Esophagus (tissue), 2 donors: ENCODE measurements at regions not wholly inside any gene's neighbourhood (a gene's known extent, or its start where the extent isn't known, plus 50 kb on each side); places are given as distances from the start of the nearest gene placed in this dataset.

Experiments used
- H3K27ac ChIP-seq, 2 donors: one replicate each; pipeline ENCODE4 v1.5.1; 2013; ENCODE audit warnings: low read depth in 2 of 2, mild to moderate bottlenecking in 2 of 2, inconsistent platforms in 1 of 2, low read length in 1 of 2, moderate library complexity in 1 of 2
- H3K27me3 ChIP-seq, 2 donors: one replicate each; pipeline ENCODE4 v1.6.1; 2013; ENCODE audit warnings: low read length in 2 of 2, control low read depth in 1 of 2, mild to moderate bottlenecking in 1 of 2; ENCODE audit not compliant: insufficient read depth in 2 of 2, control insufficient read depth in 1 of 2
- H3K36me3 ChIP-seq, 2 donors: one replicate each; pipeline ENCODE4 v1.6.1; 2013; ENCODE audit warnings: low read length in 1 of 2; ENCODE audit not compliant: control insufficient read depth in 2 of 2, insufficient read depth in 2 of 2
- H3K4me1 ChIP-seq, 2 donors: one replicate each; pipeline ENCODE4 v1.6.1; 2013; ENCODE audit warnings: low read length in 1 of 2; ENCODE audit not compliant: control insufficient read depth in 2 of 2, insufficient read depth in 2 of 2
- H3K4me3 ChIP-seq, 2 donors: one replicate each; pipeline ENCODE4 v1.5.1; 2013; ENCODE audit warnings: low read length in 2 of 2, mild to moderate bottlenecking in 2 of 2, low read depth in 1 of 2, moderate library complexity in 1 of 2
- H3K9me3 ChIP-seq, 2 donors: one replicate each; pipeline ENCODE4 v1.6.1; 2013; ENCODE audit warnings: mild to moderate bottlenecking in 2 of 2, low read depth in 1 of 2, low read length in 1 of 2, moderate library complexity in 1 of 2; ENCODE audit not compliant: control insufficient read depth in 2 of 2, insufficient read depth in 1 of 2
- WGBS, 2 donors: extraction: QIAGEN DNeasy Blood & Tissue Kit; methylation state at CpG; one replicate each; pipeline ENCODE4 v1.1.7; 2013; 5-methylcytosine and 5-hydroxymethylcytosine counted together
- donor health status: healthy with polysubstance abuse.
- donor health status: Bipolar disorder and iron deficiency.

DNA sequence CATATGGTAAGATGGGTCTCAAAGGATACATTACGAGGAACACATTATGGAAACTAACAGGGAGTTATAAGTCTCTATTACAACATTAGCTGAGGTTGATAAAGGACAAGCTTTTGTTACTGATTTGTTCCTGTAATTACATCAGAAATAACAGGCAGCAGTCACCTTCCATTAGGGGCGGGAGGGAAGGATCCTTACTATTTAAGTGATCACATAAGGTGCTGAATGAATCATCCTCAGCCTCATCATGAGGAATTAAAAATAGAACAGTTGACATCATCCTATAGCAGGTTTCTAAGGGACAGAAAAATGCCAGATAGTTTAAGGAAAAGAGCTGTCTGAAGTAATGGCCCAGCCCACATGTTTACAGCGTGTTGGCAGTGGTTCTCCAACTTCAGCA is 86.9 kb upstream of the MGAT5 start:
- Histone ChIP-seq H3K9me3 (no peaks in the 10 kb centered on the region), H3K27ac (no peak overlapping the region), H3K27me3 (no peaks in the 10 kb centered on the region), H3K4me1 (no peaks in the 10 kb centered on the region), H3K36me3 (no peaks in the 10 kb centered on the region), H3K4me3 (no peak overlapping the region)
- 94 to 95% methylated on average over 3 of the region's 3 CpGs for WGBS, 2 donors

DNA sequence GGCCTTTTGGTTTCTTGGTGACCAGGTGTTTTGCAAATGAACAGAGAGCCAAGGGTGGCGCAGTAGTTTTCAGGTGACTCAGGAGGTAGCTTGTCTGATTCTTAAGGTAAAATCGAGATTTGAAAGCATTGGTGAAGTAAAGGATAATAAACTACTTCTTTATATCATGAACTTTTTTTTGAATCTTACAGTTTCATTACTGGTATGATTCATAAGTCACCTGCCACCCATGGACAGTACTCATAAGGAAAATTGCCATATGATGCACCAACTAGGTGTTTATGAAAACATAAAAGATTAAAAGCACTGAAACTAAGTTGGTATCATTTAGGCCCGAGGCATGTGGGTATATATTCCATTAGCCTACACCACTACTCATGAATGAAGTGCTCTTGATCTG is 84.1 kb upstream of the MGAT5 start:
- peaks cover 6 to 8% of the 10 kb centered on the region in 2 donors for H3K4me1 ChIP-seq
- no peaks in the 10 kb centered on the region for H3K9me3 ChIP-seq
- no peaks in the 10 kb centered on the region for H3K27me3 ChIP-seq
- H3K27ac ChIP-seq = no peak overlapping the region
- H3K4me3 ChIP-seq = no peak overlapping the region
- 71 to 72% methylated on average over 3 of the region's 3 CpGs for WGBS, 2 donors
- H3K36me3 ChIP-seq = no peaks in the 10 kb centered on the region

DNA sequence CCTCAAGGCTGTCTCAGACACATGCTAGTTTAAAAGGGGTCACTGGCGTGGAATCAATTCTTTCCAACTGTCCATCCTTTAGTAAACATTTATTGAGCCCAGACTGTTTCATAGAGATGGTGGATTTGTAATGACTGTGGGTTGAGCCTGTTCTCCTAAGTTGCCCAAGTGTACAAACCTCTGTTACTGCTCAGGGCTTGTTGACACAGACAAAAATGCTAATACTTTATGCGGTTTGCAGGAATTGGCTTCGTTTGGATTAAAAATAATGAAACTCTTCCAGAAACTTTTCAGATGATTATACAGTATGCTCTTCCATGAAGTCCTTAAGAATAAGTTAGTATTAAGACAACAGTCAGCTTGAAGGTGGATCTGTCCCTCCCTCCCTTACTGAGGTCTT is 83.6 kb upstream of the MGAT5 start:
- H3K27ac ChIP-seq = no peak overlapping the region
- 42 to 45% methylated on average over 3 of the region's 3 CpGs for WGBS, 2 donors
- H3K27me3 ChIP-seq = no peaks in the 10 kb centered on the region
- no peak overlapping the region for H3K4me3 ChIP-seq
- H3K4me1 ChIP-seq = peaks cover 7 to 8% of the 10 kb centered on the region in 2 donors
- no peaks in the 10 kb centered on the region for H3K36me3 ChIP-seq
- H3K9me3 ChIP-seq = no peaks in the 10 kb centered on the region

DNA sequence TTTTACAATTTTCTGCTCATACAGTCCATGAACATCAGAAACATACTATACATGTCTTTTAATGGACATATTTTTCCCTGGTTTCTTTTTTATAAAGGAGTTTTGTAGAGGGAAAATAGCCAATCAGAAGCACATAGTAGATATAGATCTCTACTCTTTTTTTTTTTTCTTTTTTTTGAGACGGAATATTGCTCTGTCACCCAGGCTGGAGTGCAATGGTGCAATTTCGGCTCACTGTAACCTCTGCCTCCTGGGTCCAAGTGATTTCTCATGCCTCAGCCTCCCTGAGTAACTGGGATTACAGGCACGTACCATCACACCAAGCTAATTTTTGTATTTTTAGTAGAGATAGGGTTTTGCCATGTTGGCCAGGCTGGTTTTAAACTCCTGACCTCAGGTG is 83.2 kb upstream of the MGAT5 start:
- H3K9me3 ChIP-seq = no peaks in the 10 kb centered on the region
- no peaks in the 10 kb centered on the region for H3K27me3 ChIP-seq
- 91 to 93% methylated on average over 3 of the region's 3 CpGs for WGBS, 2 donors
- H3K4me3 ChIP-seq = no peak overlapping the region
- no peaks in the 10 kb centered on the region for H3K36me3 ChIP-seq
- H3K27ac ChIP-seq = no peak overlapping the region
- H3K4me1 ChIP-seq = peaks cover 7 to 8% of the 10 kb centered on the region in 2 donors

GRCh38 chr2:134173338-134174016 is 80.4 kb upstream of the MGAT5 start:
- Histone ChIP-seq H3K4me1 (peaks cover 8 to 9% of the 10 kb centered on the region in 2 donors), H3K9me3 (no peaks in the 10 kb centered on the region), H3K27ac (peak overlapping the region in 1 of 2 donors; percentile 55), H3K27me3 (no peaks in the 10 kb centered on the region), H3K4me3 (no peak overlapping the region), H3K36me3 (no peaks in the 10 kb centered on the region)
- 59 to 72% methylated on average over 14 of the region's 14 CpGs for WGBS, 2 donors

DNA sequence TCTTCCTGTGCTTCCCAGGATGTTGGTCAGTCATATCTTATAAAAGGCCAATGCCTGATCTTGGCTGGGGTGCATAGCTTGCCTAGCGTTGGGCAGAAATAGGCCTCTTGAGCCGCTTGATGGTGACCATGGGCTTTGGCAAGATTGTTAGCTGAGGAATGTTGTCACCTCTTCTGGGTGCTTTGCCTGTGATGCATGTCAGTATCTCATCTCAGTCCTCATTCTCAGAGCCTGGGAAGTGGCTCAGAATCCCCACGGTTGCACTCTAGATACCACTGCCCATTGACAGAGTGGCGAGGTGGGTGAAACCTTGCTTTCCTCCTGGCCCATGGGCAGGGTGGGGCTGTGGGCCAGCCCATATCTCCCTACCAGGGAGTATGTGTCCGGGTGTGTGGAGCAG is 79.2 kb upstream of the MGAT5 start:
- no peaks in the 10 kb centered on the region for H3K27me3 ChIP-seq
- no peaks in the 10 kb centered on the region for H3K9me3 ChIP-seq
- WGBS, 2 donors = 94 to 95% methylated on average over 5 of the region's 5 CpGs
- peaks cover 0 to 2% of the 10 kb centered on the region in 2 donors for H3K36me3 ChIP-seq
- peaks cover 8 to 9% of the 10 kb centered on the region in 2 donors for H3K4me1 ChIP-seq
- H3K27ac ChIP-seq = no peak overlapping the region
- no peak overlapping the region for H3K4me3 ChIP-seq

DNA sequence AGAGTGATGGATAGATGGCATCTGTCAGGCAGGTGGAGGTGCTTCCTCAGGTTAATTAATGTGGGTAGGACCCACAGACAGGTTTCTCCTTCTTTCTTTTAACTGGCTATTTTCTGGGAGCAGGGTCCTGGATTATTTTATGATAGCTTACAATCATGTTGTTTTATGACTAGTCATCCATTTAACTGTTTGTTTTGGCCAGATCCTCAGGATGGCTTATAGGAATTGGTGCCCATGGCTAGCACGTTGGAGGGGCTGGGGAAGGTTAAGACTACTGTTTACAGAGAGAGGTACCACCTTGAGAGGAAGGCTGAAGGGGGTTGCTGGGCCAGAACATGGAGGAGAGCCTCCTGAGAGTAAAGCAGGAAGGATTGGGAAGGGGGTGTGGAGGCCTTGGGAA is 78.0 kb upstream of the MGAT5 start:
- Histone ChIP-seq H3K36me3 (peaks cover 0 to 4% of the 10 kb centered on the region in 2 donors), H3K27ac (no peak overlapping the region), H3K4me3 (no peak overlapping the region), H3K27me3 (no peaks in the 10 kb centered on the region), H3K9me3 (no peaks in the 10 kb centered on the region), H3K4me1 (peaks cover 8 to 9% of the 10 kb centered on the region in 2 donors)
- WGBS, 2 donors = 50 to 63% methylated on average over 1 of the region's 1 CpG

DNA sequence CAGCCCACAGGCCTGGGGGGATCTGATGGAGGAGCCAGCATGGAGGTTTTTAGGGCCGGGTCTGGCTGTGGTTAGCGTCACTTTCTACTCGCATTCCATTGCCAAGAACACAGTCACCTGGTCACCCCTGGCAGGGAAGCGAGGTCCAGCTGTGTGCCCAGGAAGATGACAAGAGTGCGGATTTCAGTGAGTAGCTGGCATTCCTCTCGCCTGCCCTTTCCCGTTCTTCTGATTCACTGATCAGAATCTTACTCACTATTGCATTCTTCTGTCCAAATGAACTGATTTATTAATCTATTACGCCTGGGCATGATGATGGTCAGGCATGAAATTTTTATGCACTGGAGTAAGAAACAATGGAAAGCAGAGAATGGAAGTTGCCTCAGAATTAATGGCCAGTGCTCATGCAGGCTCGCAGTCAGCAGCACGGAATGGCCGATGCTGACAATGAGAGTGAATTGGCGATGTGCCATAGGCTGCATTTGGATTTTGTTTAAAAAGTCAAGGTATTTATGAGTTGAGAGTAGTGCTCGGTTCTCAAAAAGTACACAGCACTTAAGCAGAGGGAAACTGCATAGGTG is 76.4 kb upstream of the MGAT5 start:
- Histone ChIP-seq H3K4me3 (no peak overlapping the region), H3K27me3 (no peaks in the 10 kb centered on the region), H3K36me3 (peaks cover 0 to 4% of the 10 kb centered on the region in 2 donors), H3K9me3 (no peaks in the 10 kb centered on the region), H3K27ac (no peak overlapping the region), H3K4me1 (peaks cover 8 to 9% of the 10 kb centered on the region in 2 donors)
- 77 to 83% methylated on average over 13 of the region's 13 CpGs for WGBS, 2 donors

- WGBS, 2 donors = 68 to 80% methylated on average over 3 of the region's 3 CpGs
- Histone ChIP-seq H3K4me1 (peaks cover 7 to 8% of the 10 kb centered on the region in 2 donors), H3K27ac (peak overlapping the region in 1 of 2 donors; percentile 40), H3K4me3 (no peak overlapping the region), H3K9me3 (no peaks in the 10 kb centered on the region), H3K36me3 (peaks cover 0 to 4% of the 10 kb centered on the region in 2 donors), H3K27me3 (no peaks in the 10 kb centered on the region)
These were observed 75.6 kb upstream of the MGAT5 start for GRCh38 chr2:134178138-134178877.
